PFSK-1 (cell line): ENCODE measurements at regions not wholly inside any gene's neighbourhood (a gene's known extent, or its start where the extent isn't known, plus 50 kb on each side); places are given as distances from the start of the nearest gene placed in this dataset.

Source experiments
- FOXP2 ChIP-seq: optimal IDR thresholded peaks from 2 replicates; pipeline ENCODE3; 2011; ENCODE audit warnings: borderline replicate concordance, control low read depth, inconsistent platforms; ENCODE audit not compliant: insufficient read depth; ENCODE audit errors: extremely low read length, extremely low read depth
- POLR2AphosphoS5 ChIP-seq: IDR thresholded peaks from 2 replicates; pipeline ENCODE4 v1.6.1; 2012; ENCODE audit warnings: low read depth, mild to moderate bottlenecking, control low read depth, low read length, moderate library complexity
- REST ChIP-seq, 2 experiments: IDR thresholded peaks; 2 replicates each; pipeline versions ENCODE4 v1.6.1 to v1.8.0; 2011 to 2012; ENCODE audit warnings: low read depth in 2 of 2, low read length in 2 of 2, control low read depth in 1 of 2, inconsistent platforms in 1 of 2, mild to moderate bottlenecking in 1 of 2, moderate library complexity in 1 of 2; ENCODE audit not compliant: insufficient read depth in 1 of 2
- SIN3A ChIP-seq: IDR thresholded peaks from 2 replicates; pipeline ENCODE4 v1.6.1; 2012; ENCODE audit warnings: mild to moderate bottlenecking, low read length, moderate library complexity, borderline replicate concordance; ENCODE audit not compliant: insufficient read depth
- TAF1 ChIP-seq: IDR thresholded peaks from 2 replicates; pipeline ENCODE4 v1.6.1; 2012; ENCODE audit warnings: low read length, control low read depth, borderline replicate concordance; ENCODE audit not compliant: insufficient read depth

GRCh38 chr13:64311112-64311511 is 2895.5 kb upstream of the PCDH20 start:
- TF ChIP-seq SIN3A = no peak
- TF ChIP-seq FOXP2 = no peak

GRCh38 chr13:64305246-64305645 is 2889.6 kb upstream of the PCDH20 start:
- no peak for TF ChIP-seq TAF1
- TF ChIP-seq POLR2AphosphoS5 = no peak
- no peak for TF ChIP-seq FOXP2
- TF ChIP-seq SIN3A = no peak
- no peak for TF ChIP-seq REST (IDR thresholded peaks at IDR 0.05; ENCODE audit: insufficient read depth in 1 of 2, low read depth in 2 of 2, low read length in 2 of 2)

DNA sequence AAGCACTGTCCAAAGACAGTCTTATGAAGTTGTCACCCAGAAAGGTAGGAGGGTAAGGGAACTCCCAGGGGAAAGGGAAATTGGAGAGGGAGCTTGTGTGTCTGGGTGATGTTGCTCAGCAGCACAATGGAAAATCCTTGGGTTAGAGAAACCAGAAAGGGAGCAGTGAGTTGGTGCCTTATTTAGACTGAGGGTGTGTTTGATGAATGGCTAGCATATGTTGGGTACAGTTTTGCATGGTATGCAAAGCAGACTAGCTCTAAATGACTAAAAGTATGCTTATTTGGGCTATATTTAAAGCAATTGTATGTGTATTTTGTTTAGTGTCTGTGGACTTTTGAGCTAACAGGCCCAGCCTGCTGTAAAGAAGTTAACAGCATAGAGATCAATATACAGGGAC is 2884.6 kb upstream of the PCDH20 start:
- TF ChIP-seq REST (IDR thresholded peaks at IDR 0.05; ENCODE audit: insufficient read depth in 1 of 2, low read depth in 2 of 2, low read length in 2 of 2) (no peak), SIN3A (no peak), TAF1 (no peak), POLR2AphosphoS5 (no peak), FOXP2 (no peak)

DNA sequence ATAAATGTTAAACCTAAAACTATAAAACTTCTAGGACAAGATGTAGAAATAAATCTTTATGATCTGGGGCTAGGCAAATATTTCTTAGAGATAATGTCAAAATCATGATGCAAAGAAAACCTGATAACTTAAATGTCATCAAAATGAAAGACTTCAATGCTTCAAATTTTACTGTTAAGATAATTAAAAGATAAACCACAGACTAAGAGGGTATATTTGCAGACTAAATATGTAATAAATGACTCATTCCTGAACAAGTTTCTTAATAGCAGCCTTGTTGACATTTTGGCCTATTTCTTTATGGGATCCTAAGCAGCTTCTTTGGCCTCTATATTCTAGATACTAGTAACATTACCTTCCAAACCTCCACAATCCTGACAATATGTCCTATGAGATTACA is 2878.3 kb upstream of the PCDH20 start:
- no peak for TF ChIP-seq POLR2AphosphoS5
- no peak for TF ChIP-seq SIN3A
- no peak for TF ChIP-seq REST (IDR thresholded peaks at IDR 0.05; ENCODE audit: insufficient read depth in 1 of 2, low read depth in 2 of 2, low read length in 2 of 2)
- no peak for TF ChIP-seq FOXP2
- TF ChIP-seq TAF1 = no peak

DNA sequence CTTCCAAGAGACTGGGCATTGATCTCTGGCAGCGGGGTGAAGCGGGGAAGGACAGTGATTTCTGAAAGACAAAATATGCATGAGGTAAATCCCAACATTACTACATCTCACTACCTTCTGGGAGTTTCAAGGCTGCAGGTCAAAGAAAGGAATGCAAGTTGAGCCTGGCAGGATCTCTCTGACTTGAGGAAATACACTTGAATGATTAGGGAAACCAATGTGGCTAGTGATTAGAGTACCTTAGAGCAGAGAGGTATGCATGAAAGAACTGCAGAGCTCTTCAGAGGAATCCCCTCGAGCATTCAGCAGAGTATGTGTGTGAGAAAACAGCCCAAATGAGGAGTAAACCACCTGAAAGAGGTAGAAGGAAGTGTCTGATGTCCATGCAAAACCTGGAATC is 2874.1 kb upstream of the PCDH20 start:
- TF ChIP-seq SIN3A = no peak
- TF ChIP-seq TAF1 = no peak
- TF ChIP-seq REST (IDR thresholded peaks at IDR 0.05; ENCODE audit: insufficient read depth in 1 of 2, low read depth in 2 of 2, low read length in 2 of 2) = no peak
- no peak for TF ChIP-seq POLR2AphosphoS5
- no peak for TF ChIP-seq FOXP2
